ENCODE measurements at regions not wholly inside any gene's neighbourhood (a gene's known extent, or its start where the extent isn't known, plus 50 kb on each side); places are given as distances from the start of the nearest gene placed in this dataset.

DNA sequence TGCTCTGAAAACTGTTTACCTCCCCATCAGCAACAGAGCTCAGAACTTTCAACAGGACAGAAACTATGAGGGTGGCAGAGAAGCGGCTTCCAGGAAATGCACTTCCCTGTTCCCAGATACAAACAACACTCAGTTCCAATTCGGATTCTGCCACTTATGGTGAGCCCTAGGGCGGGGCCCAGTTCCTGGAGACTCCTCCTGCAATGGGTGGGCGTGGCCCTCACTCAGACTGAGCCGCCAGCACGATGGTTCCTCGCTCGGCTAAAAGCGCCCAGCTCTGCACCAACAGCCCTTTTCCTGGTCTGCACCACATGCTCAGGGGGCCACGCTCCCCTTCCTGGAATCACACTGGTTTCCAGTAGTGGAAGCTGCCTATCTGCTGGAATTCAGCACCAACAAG lies 314.1 kb downstream of the CTTN start:
- DNase-seq = no peak

DNA sequence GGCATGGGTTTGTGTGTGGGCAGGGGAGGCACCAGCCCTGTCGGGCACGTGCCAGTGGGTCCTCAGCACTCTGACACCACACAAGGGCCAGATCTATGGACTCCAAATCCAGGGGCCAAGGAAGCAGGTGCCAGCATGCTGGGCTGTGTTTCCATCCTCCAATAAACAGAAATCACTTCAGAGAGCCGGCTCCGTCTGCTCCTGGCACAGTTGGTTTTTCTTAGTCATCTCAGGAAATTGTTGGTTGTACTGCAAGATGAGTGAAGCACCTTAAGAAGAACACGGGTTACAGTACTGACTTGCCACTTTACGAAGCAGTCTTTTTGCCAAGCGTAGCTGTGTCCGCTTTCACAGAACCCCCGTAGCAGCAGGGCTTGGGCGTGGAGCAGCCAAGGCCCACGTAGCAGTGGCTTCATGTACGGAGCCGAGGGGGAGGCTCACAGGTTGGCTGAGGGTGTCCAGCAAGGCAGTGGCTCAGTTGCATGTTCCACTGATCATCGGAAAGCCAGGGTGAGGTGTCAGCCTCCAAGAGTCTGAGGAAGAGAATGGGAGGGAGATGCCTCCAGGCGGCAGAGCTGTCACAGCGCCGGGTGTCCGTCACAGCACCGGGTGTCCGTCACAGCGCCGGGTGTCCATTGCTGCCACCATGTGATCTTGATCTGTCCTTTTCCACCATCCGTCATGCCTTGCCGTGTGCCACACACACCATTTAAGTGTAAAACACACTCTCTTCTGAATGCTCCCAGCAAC lies 314.9 kb downstream of the CTTN start:
- no peak for DNase-seq

GRCh38 chr11:70713988-70714665 lies 315.8 kb downstream of the CTTN start:
- DNase-seq = no peak

DNA sequence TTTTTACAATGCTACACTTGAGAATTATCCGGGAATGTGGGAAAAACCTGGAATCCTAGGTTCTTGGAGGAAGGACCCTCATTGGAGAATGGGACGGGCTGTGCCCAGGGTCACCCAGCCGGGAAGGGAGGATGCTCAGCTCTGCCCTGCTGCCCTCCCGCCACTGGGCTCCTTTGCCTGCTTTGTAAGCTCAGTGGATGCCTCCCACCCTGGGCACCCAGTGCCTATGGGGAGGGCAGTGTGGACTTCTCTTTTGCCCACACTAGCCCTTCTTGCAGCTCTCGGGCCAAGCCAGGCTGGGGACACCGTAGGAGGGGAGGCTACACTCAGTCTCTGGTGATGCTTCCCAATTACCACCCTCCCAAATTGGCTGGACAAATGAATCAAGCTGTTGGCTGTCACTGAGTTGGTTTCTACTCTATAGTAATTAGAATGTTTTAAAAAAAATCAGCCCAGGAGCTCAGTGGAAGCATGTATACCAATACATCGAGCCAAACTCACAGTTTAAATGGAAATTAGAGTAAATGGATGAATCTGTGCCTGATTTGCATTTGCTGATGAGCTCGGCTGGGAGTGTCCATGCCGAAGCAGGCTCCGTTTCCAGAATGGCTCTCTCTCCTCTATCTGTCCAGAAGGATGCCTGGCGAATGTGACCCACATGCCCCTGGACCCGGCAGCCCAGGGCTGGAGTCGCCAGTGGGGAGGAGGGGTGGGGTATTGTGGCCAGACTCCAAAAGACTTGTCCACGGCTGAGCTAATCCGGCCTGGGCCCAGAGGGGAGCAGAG lies 317.0 kb downstream of the CTTN start:
- no peak for DNase-seq

GRCh38 chr11:70716216-70716615 lies 317.9 kb downstream of the CTTN start:
- no peak for DNase-seq

DNA sequence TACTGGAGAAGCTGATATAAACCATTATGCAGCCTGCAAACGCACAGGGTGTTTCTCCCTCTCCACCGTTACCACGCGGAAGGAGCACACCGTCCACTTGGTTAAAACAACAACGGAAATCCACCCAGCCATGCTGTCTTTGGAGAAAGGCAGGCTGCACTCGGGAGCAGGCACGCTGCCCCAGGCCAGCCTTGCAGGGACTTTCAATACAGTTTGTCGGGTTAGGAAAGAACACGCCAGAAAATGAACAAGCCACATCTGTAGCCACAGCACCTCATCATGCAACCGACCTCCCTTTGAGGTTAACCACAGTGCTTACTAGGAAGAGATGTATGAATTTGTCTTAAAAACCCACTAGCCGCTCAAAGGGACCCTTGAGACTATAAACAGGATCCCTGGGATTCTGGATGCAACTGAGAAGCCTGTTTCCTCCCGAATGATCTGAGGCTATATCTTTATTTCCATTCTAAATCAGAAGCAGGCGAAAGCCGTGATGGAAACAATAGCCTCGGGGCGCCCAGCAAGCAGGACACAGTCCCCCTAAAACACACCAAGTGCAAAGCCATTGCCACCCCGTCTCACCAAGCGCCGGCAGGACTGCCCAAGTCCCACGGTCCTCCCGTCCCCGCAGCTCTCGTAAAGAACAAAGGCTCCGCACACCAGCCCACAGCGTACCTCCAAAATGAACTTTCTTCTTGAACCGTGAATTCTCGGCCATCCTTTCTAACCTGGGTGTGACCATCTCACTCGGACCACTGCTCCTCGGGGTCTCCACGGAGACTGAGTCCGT lies 318.9 kb downstream of the CTTN start:
- no peak for DNase-seq

- no peak for DNase-seq
Observed at GRCh38 chr11:70717936-70718595, 319.7 kb downstream of the CTTN start.

- DNase-seq = no peak
Observed at GRCh38 chr11:70719516-70719915, 321.2 kb downstream of the CTTN start.

- no peak for DNase-seq
Observed at GRCh38 chr11:70720281-70720680, 322.0 kb downstream of the CTTN start.

GRCh38 chr11:70721006-70721405 lies 322.7 kb downstream of the CTTN start:
- no peak for DNase-seq

DNA sequence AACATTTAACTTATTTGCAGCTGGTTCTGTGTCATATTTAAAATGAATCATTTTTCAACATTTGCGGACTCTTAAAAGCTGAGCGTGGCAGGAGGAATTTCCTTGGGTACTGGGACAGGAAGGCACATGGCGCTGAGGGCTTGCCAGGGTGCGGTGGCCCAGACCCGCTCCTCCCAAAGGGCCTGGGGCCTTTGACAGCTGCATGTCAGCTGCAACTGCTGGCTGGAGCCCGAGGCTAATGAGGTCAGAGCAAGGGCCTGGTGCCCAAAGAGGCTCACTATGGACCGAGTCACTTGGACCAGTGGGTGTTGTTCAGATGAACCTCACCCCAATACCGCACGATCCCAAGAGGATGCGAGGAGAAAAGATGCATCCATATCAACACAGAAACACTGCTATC lies 326.9 kb downstream of the CTTN start:
- no peak for DNase-seq

GRCh38 chr11:70725739-70726138 lies 327.4 kb downstream of the CTTN start:
- no peak for DNase-seq

GRCh38 chr11:70727021-70727420 lies 328.7 kb downstream of the CTTN start:
- DNase-seq = no peak

DNA sequence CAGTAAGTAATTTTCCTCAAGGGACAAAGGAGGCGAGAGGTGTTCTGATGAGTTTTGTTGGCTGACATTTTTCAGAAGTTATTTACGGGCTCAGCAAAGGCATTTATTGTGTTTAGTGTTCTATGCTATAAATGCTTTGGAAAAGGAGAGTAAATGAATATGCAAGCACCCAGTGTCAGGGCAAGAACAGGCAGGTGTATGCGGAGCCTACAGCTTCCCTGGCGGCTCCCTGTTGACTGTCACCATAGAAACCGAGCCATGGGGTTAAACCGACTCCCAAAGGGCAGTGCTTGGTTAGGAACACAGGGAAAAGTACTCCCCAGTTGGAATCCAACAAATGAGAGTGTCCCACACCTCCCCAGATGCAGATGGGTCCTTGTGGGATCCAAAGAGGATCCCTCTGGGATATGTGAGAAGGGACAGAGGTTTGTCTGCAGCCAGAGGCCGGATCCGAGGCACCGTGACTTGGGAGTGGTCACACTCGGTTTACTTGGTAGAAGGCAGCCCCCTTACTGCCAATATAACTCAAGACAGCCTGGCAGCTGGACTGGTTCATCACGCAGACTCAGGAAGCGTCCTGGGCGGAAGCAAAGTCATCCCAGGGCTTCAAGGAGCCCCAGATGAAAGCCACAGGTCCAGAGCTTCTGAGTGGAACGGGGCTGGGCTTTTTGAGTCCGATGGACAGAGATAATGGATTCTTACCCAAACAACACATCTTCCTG lies 329.7 kb downstream of the CTTN start:
- DNase-seq = no peak

- no peak for DNase-seq
Observed at GRCh38 chr11:70729949-70730348, 331.6 kb downstream of the CTTN start.

DNA sequence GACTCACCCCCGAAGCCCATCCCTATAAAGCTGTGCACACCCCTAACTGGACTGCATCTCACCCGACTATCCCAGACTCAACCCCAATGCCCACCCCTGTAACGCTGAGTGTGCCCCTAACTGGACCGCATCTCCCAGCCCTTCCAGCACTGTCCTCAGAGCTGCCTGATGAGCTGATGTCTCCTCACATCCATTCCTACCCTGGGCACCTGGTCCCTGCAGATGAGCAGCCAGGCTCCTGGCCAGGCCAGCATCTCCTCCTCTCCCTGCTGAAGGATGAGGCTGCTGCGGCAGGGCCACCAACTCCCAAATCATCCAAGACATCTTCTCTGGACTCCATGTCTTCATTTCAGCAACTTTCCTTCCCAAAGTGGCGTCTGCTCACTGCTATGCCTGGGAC lies 332.1 kb downstream of the CTTN start:
- DNase-seq = no peak

DNA sequence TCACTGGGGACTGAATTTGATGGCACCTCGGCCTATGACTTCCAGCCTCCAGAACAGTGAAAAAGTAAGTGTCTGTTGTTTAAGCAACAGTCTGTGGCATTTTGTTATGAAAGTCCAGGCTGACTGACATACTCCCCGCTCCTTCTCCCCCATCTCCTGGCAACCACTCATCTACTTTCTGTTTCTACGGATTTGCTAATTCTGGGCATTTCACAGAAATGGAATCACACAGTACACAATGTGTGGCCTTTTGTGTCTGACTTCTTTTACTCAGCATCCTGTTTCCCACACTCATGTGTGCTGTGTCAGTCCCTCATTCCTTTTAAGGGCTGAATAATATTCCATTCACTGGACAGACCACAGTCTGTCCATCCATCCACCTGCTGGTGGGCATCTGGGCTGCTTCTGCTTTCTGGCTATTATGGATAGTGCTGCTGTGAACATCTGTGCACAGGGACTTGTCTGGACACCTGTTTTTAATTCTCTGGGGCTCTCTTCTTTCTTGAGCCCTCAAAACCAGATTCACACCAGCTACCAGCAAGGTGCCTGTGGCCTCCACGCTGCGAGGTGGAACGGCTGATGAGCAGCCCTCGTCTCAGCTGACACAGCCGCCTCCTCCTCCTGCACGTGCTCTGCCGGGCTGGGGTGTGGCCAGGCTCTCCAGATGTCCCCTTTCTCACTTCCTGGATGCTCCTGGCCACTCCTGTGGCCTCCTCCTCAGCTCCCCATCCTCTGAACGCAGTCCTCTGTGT lies 333.1 kb downstream of the CTTN start:
- no peak for DNase-seq

DNA sequence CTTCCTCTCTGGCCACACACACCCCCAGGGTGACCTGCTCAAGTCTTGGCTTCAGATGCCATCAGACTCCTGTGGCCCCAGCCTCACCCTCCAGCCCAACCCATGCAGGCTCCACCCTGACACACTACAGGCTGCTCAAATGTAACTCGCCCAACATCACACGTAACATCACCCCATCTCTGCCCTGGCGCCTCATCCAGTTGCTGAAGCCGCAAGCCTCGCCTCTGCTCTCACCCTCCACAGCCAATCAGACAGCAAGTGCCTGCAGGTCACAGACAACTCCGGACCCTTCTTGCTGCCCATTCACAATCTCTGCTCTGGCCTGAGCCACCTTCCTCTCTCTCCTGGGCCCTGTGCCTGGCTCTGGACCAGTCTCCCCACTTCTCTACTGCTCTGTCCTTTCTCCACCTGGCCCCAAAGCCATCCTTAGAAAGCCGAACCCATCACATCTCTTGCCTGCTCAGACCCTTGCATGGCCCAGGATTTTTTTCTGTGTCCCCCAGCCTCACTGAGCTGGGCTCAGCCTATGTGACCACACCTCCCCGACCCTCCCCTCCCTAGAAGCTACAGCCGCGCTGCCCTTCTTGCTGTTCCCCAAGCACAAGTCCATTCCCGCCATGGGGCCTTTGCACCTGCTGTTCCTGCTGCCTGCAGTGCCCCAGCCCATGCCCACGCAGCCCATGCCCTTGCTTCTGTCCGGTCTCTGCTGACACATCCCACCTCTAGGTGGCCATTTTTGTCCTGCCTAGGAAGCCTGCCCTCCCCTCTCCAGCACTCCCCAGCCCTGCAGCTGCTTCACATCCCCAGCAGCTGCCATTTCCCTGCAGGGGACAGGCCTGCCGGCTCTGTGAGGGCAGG lies 333.9 kb downstream of the CTTN start:
- no peak for DNase-seq

DNA sequence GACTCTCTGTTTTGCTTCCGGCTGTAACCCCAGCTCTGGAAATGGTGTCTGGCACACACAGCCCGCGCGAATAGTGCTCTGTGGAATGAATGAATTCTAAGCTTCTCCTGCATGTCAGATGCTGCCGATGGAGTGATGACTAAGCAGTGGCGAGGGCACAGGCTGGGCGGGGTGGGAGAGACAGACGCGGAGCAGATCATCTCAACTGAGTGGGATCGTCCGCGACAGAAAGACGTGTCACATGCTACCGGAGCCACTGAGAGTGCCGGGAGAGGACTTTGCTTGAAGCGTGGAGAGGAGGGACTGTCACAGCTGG lies 334.5 kb downstream of the CTTN start:
- DNase-seq = no peak

Measured in stimulated activated CD4-positive, alpha-beta T cell treated with anti-CD3 and anti-CD28 coated beads, Interleukin-2, amount 100 ng/mL, for 48 hours (primary cell).